ENCODE measurements at regions not wholly inside any gene's neighbourhood (a gene's known extent, or its start where the extent isn't known, plus 50 kb on each side); places are given as distances from the start of the nearest gene placed in this dataset.
"Not testable (repeated sequence)": the region's sequence is repeated elsewhere in the genome, so short reads cannot be mapped to it uniquely, and the experiment has no call there.

DNA sequence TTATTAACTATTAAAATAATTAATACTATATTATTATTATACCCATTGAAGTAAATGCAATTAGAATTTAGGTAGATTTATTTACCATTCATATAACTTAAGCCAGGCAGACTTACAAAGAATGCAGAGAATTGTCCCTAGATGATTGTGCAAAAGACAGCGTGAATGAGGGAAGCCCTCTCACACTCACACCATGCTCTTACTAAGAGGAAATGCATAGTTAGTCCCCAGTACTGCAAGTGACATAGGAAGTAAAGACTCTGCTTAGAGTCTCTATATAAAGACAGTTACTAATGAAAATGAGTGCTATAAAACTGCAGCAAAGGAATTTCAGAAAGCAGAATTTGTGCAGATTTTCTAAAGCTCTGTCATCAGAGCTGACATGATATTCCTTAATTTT lies 270.4 kb downstream of the ZBBX start:
- no peak for DNase-seq (ENCODE audit: extremely low read depth, low read depth, low spot score)

DNA sequence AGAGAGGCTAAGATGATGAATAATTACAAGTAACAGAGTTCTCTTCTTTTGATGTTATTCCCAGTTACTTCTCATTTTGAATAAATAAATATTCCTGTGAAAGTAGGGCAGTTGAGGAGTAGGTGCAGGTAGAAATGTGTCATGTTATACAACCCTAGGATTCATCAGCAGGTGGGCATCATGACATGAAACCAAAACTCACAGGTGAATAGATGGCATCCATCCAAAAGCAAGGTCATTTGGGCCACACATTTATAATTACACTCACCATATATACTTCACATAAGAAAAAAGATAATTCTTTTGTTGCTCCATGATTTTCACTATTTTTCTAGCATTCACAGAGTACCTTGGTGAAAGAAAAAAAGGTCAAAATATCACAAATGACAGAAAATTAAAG lies 273.6 kb downstream of the ZBBX start:
- DNase-seq (ENCODE audit: extremely low read depth, low read depth, low spot score), result no peak

DNA sequence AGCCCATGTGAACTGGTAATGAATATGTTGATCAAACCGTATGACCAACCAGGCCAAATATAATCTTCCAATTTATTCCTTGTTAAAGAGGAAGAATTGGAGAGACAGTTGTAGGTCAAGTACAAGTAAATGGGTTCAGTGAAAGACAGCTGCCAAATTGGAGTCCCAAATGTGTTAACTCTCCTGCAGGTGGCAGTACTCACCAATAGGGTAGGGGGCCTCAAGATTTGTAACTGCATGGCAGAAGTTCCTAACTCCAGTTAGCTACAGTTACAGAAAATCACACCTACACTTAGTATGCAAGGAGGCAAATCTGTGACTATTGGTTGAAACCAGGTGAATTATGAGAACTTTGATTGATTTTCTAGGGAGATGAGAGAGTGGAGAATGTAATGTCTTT lies 278.0 kb downstream of the ZBBX start:
- DNase-seq (ENCODE audit: extremely low read depth, low read depth, low spot score), result no peak

DNA sequence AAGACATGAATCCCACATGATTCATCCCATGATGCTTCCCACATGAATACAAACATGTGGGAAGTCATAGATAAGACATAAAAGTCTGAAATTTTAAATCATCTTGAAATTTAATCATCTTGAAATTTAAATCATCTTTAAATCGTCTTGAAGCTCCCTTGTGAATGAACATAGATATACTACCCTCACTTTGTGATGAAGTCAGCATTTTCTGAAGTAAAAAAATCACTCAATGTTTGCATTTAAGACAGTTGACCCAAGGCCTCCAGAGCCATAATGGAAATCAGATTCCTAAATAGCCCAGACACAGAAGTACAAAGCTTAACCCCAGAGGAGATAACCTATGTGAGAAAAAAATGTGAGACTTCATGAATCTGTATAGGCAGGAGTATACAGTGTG lies 279.4 kb downstream of the ZBBX start:
- DNase-seq (ENCODE audit: extremely low read depth, low read depth, low spot score), result no peak

DNA sequence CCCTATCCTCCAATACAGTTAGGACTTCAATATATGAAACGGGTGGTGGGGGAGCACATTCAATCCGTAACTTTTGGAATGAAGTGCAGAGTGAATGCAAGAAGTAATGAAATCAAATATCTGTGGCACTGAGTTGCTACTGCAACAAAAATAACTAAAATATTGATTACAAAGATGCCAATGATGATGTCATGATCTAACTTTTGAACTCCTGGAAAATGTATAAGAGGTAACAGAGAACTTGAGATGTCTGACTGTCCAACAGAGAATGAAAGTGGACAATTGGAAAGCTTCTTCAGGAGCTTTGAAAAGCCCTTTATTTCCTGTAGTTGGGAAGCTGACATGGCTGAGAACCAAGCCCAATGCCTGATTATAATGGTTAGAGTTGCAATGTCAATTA lies 279.9 kb downstream of the ZBBX start:
- no peak for DNase-seq (ENCODE audit: extremely low read depth, low read depth, low spot score)

DNA sequence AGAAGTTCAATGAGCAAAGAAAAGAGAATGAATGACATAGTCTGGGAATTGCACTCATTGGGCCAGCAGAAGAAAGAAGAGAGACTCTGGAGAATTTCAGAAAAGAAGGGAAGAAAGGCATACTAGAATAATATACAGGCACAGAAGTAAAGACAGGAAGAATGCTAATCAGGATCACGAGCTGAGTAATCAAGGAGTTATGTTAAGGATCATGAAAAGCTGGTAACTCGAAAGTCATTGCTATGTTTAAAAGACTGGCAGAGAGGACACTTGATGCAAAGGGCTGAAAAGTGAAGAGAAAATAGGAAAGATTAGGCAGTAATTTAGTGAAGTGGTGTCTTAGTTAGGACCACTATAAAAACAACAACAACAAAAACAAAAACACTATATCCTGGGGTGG lies 284.1 kb downstream of the ZBBX start:
- DNase-seq (ENCODE audit: extremely low read depth, low read depth, low spot score), result no peak

DNA sequence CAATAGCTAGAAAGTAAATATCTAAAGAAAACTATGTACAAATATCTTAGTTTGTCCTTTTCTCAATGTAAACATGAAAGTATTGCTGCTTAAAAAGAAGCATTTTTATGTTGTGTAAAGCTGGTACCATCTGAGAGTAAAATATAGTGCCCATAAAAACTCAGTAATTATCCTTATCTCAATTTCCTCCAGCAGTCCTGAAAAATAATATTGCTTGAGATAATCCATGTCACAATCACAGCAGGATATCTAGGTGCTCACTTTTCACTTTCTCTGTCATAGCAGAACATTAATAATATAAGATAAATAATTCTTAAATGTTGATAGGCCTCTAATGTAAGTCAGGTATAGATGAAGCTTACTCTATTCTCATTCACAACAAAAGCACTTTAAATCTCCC lies 285.5 kb downstream of the ZBBX start:
- no peak for DNase-seq (ENCODE audit: extremely low read depth, low read depth, low spot score)

DNA sequence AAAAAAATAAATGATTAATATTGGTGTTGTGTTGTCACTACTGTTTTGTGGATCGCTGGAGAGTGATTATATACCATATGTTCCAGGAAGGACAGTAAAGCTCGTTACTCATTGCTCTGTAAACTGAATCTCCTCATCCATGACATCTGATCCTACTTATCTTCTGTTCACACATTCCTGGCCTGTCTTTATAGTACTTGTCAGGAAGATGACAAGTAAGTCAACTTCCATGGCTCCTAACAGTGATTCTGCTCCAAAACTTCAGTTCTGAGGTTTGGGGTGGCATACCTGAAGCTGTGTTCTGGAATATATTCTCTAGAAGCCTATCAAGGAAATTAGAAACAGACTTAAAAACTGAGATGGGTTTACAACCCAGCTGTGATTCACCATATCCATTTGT lies 288.9 kb downstream of the ZBBX start:
- no peak for DNase-seq (ENCODE audit: extremely low read depth, low read depth, low spot score)

DNA sequence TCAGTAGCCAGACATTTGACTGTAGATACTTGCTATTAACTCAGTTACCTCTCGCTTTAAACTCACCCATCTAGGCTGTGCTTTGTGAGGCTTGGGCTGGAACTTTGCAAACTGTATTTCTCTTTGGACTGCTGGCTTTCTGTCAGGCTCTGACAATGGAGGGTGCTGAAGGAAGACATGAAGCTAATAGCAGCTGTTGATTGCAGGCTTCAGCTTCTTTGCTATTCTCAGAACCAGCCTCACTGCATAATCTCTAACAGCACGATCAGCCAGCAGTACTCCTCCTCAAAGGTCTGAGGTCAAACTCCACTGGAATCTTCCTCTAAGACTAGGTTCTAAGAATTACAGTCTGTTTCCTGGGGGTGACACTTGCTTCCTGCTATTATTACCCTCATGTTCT lies 295.6 kb downstream of the ZBBX start:
- no peak for DNase-seq (ENCODE audit: extremely low read depth, low read depth, low spot score)

DNA sequence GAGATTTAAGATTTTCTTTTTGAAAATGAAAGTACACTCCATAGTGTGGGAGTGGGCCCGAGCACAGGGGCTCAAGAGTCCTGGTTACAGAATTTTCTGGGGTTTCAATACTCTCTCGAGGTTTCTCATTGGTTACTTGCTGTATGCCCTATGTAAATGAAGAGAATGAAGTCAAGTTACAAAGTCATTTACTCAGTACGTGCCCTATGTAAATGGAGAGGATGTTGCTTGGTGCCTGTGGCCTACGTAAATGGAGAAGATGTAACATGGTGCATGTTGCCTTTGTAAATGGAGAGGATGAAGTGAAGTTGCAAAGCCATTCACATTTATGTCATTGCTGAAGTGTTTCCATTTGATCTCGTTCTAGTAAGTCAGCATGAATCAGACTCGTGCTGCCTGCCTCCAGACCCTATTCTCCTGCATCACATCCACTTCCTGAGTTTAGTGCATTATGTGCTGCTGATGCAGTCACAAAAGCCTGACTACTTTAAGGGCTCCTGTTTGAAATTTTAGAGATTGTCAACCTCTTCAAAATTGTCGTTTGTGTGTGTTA lies 302.0 kb downstream of the ZBBX start:
- no peak for DNase-seq (ENCODE audit: extremely low read depth, low read depth, low spot score)

DNA sequence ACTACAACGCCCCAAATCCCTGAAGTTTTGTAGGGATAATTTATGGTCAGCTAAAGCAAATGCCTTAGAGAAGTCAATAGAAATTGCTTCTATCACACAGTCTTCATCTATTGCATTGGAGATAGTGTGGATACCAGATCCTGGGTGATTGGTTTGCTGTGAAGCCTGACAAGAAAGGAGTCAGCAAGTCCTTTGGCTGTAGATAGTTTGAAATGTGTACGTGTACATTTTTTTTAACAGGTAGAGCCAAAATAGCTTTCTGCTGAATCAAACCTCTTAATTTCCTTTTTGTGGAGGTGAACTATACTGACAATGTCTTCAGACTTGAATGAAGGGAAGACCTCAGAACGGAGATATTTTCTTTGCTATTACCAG lies 312.3 kb downstream of the ZBBX start:
- DNase-seq (ENCODE audit: extremely low read depth, low read depth, low spot score), result no peak

DNA sequence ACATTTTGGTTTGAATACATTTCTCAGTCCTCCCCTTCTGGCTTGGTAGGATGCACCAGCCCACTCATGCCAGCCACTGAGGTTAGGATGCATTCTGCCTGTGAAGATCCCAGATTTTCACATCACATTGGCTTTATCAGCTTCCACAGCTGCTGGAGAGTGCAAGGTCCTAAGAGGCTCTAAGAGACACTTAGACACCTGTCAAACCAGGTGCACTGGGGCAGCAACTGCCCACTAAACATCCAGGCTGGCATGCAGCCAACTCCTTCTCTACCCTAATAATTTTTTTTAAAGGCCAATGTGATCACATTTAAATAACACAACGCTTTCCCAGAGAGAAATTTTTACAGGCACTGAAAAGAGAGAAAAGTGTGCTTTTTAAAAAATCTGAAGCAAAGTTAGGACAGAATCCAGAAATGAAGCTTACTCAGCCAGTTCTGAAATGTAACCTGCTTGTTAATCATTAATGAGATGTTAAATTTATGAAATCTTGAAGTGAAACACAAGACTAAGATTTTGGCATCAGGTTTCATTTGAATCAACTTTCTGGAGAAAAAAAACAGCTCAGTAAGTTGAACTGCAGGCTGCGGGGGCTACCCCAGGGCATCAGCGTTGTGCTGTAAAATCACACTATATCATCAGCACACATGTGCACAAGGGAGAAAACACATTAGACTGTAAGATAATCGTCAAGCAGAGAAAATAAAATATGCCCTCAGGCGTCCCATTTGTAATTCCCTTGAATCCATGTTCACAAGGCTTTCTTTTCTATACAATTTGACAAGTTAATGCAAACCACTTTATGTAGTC lies 312.9 kb downstream of the ZBBX start:
- no peak for DNase-seq (ENCODE audit: extremely low read depth, low read depth, low spot score)

DNA sequence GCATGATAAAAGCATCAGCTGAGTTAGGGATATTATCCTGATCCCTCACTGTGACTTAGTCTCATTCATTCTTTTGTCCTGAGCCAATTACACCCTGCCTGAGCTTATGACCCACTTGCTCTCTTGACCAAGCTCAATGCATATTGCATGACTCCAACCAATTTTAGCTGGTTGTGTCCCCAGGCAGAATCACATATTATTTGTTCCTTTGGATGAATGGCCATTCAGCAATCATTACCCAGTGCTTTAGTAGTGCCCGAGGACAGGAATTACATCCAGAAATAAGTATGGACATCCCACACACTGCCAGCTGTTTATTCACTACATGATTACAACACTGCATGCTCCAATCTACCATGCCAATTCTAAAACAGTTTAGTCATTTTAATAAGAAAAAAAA lies 322.5 kb downstream of the ZBBX start:
- DNase-seq (ENCODE audit: extremely low read depth, low read depth, low spot score), result no peak

DNA sequence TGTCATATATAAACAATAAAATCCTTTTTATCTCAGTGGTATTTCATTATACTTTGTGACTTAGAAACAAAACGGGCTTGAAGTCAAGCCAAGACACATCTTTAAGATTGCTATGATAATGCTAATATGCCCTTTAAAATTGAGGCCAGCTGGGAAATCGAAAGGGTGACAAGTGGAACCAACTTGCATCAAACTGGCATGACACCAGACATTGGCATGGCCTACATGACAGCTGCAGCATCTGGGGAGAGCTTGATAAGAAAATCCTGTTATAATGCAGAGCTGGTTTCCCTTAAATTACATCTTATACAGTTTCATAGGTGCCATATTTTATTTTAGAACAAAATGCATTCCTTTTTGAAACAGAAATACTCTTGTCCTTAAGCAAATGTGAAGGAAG lies 325.2 kb downstream of the ZBBX start:
- no peak for DNase-seq (ENCODE audit: extremely low read depth, low read depth, low spot score)

DNA sequence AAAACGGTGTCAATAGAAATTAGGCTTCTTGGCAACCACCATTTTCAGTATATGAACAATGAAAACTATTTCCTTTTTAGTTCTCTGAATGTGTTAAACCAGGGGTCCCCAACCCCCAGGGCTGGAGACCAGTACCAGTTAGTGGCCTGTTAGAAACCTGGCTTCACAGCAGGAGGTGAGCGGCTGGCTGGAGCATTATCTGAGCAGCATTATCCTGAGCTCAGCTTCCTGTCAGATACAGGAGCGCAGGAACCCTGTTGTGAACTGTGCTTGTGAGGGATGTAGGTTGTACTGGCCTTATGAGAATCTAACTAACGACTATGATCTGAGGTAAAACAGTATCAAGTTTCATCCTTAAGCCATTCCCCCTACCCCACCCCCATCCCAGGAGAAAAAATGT lies 328.7 kb downstream of the ZBBX start:
- DNase-seq (ENCODE audit: extremely low read depth, low read depth, low spot score), result no peak

DNA sequence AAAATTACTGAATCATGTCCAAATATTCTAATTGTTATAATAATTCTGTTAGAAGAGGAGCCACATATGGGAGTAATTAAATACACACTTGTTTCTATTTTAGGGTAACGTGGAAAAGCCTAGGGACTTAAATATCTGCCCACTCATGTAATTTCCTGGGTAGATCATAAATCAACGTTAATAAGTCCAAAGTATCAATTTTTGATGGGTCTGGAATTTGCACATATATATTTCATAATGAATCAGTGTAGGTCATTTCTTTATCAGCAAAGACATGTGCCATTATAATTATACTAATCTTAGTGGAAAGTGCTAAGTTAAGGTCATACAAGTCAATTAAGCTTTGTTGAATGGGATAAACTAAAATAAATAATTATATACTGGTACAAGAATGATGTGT lies 346.2 kb downstream of the ZBBX start:
- DNase-seq (ENCODE audit: extremely low read depth, low read depth, low spot score), result no peak

DNA sequence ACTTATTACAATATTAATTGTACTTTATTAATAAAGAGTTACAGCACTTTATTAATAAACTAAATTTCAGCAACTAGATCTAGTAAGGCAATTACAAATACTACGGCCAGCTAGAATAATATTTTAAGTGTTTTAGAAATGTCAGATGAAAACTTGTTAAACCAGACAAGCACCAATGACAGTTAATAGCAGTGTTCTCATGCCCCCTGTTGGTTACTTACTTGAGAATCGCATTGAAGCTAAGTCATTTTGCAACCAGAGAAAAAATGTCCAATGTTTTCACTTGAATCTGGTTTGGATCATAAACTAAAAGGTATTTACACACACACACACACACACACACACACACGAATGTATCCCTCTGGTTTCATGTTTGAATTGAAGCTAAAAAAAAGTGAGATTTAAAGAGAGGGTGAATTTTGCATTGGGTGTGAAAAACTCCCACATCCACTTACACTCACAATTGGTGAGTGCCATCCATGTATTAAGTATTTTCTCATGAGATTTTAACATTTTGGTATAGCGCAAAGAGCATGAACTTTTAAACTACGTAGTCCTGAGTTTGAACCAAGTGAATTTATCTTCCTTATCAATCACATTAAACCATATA lies 347.7 kb downstream of the ZBBX start:
- DNase-seq (ENCODE audit: extremely low read depth, low read depth, low spot score), result no peak

DNA sequence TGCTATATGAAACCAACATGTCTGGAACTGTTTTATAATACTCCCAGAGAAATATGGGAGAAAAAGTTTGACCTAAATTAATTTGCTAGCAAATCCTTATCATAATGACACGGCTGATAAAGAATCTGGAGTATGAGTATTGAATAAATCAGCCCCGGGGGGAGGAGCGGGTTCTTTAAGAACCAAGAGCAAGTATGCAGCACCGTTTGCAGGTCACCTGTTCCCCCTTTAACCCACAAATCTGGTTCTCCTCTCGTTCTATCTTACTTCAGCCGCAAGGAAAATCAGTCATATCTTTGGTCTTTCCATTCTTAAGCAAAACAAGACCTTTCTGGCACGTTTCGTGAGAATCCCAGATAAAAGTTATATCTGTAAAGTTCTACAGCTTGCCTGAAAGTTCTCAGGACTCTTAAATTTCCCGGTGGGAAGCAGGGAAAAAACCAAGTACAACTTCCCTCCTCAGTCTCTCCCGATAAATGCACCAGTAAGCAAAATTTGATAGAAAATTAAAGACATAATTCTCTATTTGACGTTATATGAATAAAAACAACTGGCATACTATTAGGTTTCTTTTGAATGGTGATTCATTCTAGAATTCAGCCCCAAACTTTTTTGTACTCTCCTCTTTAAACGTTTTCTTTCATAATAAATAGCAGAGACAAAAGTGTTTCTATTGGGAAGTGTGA lies 348.6 kb downstream of the ZBBX start:
- no peak for DNase-seq (ENCODE audit: extremely low read depth, low read depth, low spot score)

DNA sequence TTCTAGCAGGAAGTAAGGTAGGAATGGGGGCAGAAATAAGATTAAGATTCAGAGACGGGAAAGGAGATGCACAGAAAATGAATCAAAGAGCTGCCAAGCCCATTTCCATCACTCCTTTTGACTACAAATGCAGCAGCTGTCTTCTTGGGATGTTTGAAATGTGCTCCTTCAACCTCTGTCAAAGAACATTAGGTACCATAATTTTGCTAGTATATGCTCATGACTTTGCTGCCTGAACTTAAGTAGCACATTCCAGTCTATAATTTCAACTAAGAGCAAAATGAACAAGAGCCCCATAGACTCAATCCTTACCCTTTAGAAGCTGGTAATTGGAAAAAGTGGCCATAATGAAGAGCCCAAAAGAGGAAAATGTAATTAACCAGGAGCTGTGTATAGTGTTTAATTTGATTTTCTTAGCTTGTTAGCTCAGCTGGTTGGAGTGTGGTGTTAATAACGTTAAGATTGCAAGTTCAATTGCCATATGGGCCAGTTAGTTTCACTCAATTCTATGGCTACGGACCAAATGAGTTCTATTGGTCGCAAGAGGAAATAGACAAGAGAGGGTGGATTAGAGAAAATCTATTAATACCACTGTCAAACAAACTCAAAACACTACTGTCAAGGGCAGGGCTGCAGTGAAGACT lies 349.9 kb downstream of the ZBBX start:
- DNase-seq (ENCODE audit: extremely low read depth, low read depth, low spot score), result no peak

DNA sequence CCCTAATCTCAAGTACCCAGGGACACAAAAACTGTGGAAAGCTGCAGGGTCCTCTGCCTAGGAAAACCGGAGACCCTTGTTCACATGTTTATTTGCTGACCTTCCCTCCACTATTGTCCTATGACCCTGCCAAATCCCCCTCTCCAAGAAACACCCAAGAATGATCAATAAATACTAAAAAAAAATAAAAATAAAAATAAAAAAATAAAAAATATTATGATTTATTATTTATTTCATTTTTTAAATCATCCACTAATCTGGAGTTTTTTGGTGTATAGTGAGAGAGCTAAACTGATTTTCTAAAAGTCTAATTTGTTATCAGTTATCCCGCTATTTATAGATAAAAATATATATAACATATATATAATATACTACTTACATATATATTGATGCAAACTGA lies 360.6 kb downstream of the ZBBX start:
- DNase-seq (ENCODE audit: extremely low read depth, low read depth, low spot score), result not testable (repeated sequence)

DNA sequence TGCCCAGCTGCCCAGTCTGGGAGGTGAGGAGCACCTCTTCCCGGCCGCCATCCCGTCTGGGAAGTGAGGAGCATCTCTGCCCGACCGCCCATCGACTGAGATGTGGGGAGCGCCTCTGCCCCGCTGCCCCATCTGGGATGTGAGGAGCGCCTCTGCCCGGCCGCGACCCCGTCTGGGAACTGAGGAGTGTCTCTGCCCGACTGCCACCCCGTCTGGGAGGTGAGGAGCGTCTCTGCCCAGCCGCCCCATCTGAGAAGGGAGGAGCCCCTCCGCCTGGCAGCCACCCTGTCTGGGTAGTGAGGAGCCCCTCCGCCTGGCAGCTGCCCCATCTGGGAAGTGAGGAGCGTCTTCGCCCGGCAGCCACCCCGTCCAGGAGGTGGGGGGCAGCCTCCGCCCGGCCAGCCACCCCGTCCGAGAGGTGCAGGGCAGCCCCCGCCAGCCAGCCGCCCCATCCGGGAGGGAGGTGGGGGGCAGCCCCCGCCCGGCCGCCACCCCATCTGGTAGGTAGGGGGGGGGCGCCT lies 361.4 kb downstream of the ZBBX start:
- DNase-seq (ENCODE audit: extremely low read depth, low read depth, low spot score), result not testable (repeated sequence)

Measured in glomerular endothelial cell (primary cell).